ENCODE measurements at regions not wholly inside any gene's neighbourhood (a gene's known extent, or its start where the extent isn't known, plus 50 kb on each side); places are given as distances from the start of the nearest gene placed in this dataset.

DNA sequence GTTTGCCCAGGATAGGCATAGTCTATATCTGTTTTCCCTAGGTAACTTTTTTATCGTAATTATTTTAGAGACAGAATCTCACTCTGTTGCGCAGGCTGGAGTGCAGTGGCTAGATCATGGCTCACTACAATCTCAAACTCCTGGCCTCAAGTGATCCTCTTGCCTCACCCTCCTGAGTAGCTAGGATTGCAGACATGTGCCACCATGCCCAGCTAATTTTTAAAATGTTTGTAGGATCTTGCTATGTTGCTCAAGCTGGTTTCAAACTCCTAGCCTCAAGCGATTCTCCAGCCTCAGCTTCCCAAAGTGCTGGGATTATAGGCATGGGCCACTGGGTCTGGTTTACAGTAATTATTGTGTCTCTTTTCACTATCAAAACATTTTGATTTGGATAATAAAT is 58.6 kb upstream of the SOX13 start:
- no peak for TF ChIP-seq POLR2A (IDR thresholded peaks at IDR 0.05)
- no peak for TF ChIP-seq CTCF (IDR thresholded peaks at IDR 0.05)
- TF ChIP-seq EP300 (IDR thresholded peaks at IDR 0.05), result no peak

Measured in tibial nerve (tissue), 4 donors.